K562 (cell line): ENCODE measurements at regions not wholly inside any gene's neighbourhood (a gene's known extent, or its start where the extent isn't known, plus 50 kb on each side); places are given as distances from the start of the nearest gene placed in this dataset.

Experiments used
- ATAC-seq: fragments of 200-7000 bp; cut with Tn5 transposase; 3 replicates; pipeline ENCODE4 v1.9.1; 2020; ENCODE audit warnings: moderate library complexity
- BruUV-seq: library from RNA; stranded (reverse); fragments of 400-500 nt; replicated peaks from 2 replicates; lab custom pipeline; 2021; lab: Mats Ljungman, UMichigan
- CTCF ChIA-PET: fragments of 300-600 bp; formaldehyde crosslinking; extraction: SDS; loops from one replicate; lab custom pipeline; 2021; ENCODE audit warnings: low intra/inter-chr PET ratio; lab: Yijun Ruan, JAX
- POLR2A ChIA-PET: fragments of 300-600, 350-650 bp; sonication (Branson Sonifier 250); formaldehyde crosslinking; extraction: SDS; loops from one replicate; lab custom pipeline; 2021; ENCODE audit warnings: antibody characterized with exemption, inconsistent platforms; lab: Yijun Ruan, JAX
- DNase-seq, 4 experiments: peaks; one replicate each; pipeline versions ENCODE4 v3.0.0 to v3.0.0-alpha.2; 2011 to 2018; ENCODE audit warnings: low spot score in 3 of 4, mixed read lengths in 3 of 4; ENCODE audit errors: extremely low read depth in 1 of 4
- FAIRE-seq: peaks from 2 replicates; lab custom pipeline; 2011; peaks lifted over from hg19 to GRCh38; lab: Jason Lieb, UNC
- H2AFZ ChIP-seq: 2 replicates; pipeline ENCODE4 v1.6.0; 2011; ENCODE audit warnings: low read depth, low read length, control low read depth, inconsistent platforms
- H3K27ac ChIP-seq: fragments of 200-600 bp; 3 replicates; pipeline ENCODE4 v1.8.0; 2011; ENCODE audit warnings: low read depth, mild to moderate bottlenecking, control low read depth, inconsistent platforms, low read length, moderate library complexity, mixed read lengths; ENCODE audit errors: extremely low read depth
- H3K27me3 ChIP-seq, 2 experiments: fragments of 300-600 bp in 1 of 2; 2 replicates in 1 of 2; 3 replicates in 1 of 2; pipeline versions ENCODE4 v1.6.0 to v1.8.0; 2011; ENCODE audit warnings: inconsistent platforms in 2 of 2, low read length in 2 of 2, mild to moderate bottlenecking in 1 of 2, mixed read lengths in 1 of 2, moderate library complexity in 1 of 2; ENCODE audit not compliant: control insufficient read depth in 2 of 2, insufficient read depth in 2 of 2
- H3K36me3 ChIP-seq: fragments of 300-600 bp; 3 replicates; pipeline ENCODE4 v1.8.0; 2011; ENCODE audit warnings: mild to moderate bottlenecking, low read length, inconsistent platforms; ENCODE audit not compliant: control insufficient read depth, insufficient read depth
- H3K4me1 ChIP-seq, 2 experiments: fragments of 200-600 bp in 1 of 2; replicated peaks in 1 of 2; 2 replicates in 1 of 2; 3 replicates in 1 of 2; pipeline versions ENCODE4 v1.5.1 to v1.8.0; 2011; ENCODE audit warnings: inconsistent platforms in 2 of 2, low read length in 2 of 2, mild to moderate bottlenecking in 1 of 2, mixed read lengths in 1 of 2, moderate library complexity in 1 of 2; ENCODE audit not compliant: control insufficient read depth in 2 of 2, insufficient read depth in 2 of 2
- H3K4me2 ChIP-seq: 2 replicates; pipeline ENCODE4 v1.6.1; 2011; ENCODE audit warnings: low read length, control low read depth, inconsistent platforms, mixed read lengths; ENCODE audit not compliant: insufficient read depth
- H3K4me3 ChIP-seq: fragments of 200-600 bp; sonication (generic), shearing (Covaris generic); 2 replicates; pipeline ENCODE4 v1.5.1; 2016; ENCODE audit warnings: control low read depth, inconsistent platforms
- H3K79me2 ChIP-seq: fragments of 200-600 bp; 3 replicates; pipeline ENCODE4 v1.8.0; 2011; ENCODE audit warnings: low read length, inconsistent platforms; ENCODE audit not compliant: control insufficient read depth, insufficient read depth
- H3K9ac ChIP-seq, 2 experiments: 2 replicates each; pipeline versions ENCODE4 v1.6.0 to v1.6.1; 2011; ENCODE audit warnings: low read depth in 2 of 2, low read length in 2 of 2, control low read depth in 1 of 2, inconsistent platforms in 1 of 2, mild to moderate bottlenecking in 1 of 2, mixed read lengths in 1 of 2; ENCODE audit not compliant: insufficient read depth in 1 of 2
- H3K9me1 ChIP-seq: one replicate; pipeline ENCODE4 v1.6.0; 2011; ENCODE audit warnings: inconsistent platforms, mild to moderate bottlenecking, low read length, moderate library complexity; ENCODE audit not compliant: control insufficient read depth, insufficient read depth
- H3K9me3 ChIP-seq: replicated peaks from 2 replicates; pipeline ENCODE4 v1.5.1; 2011; ENCODE audit warnings: low read depth, low read length, inconsistent platforms; ENCODE audit not compliant: control insufficient read depth, insufficient read depth
- H4K20me1 ChIP-seq: replicated peaks from 2 replicates; pipeline ENCODE4 v1.6.1; 2011; ENCODE audit warnings: low read length, inconsistent platforms, mixed read lengths; ENCODE audit not compliant: control insufficient read depth, insufficient read depth
- BRD9 ChIP-seq: fragments of 450-650 bp; IDR thresholded peaks from 2 replicates; pipeline ENCODE4 v1.6.1; 2018; ENCODE audit warnings: low read depth; ENCODE audit not compliant: partially characterized antibody
- GATAD2B ChIP-seq: fragments of 450-650 bp; IDR thresholded peaks from 2 replicates; pipeline ENCODE4 v1.6.1; 2017; ENCODE audit warnings: mild to moderate bottlenecking, borderline replicate concordance
- MAFF ChIP-seq: IDR thresholded peaks from 2 replicates; pipeline ENCODE4 v1.6.1; 2012; ENCODE audit warnings: low read length, improper control_type of control experiment
- MAX ChIP-seq: sonication (generic); formaldehyde crosslinking; IDR thresholded peaks from 2 replicates; pipeline ENCODE4 v1.9.0; 2022; ENCODE audit warnings: mild to moderate bottlenecking, missing genetic modification reagents
- ZNF133 ChIP-seq: fragments of 250-450 bp; sonication (Bioruptor Pico); IDR thresholded peaks from 2 replicates; pipeline ENCODE4 v1.4.0; 2020; ENCODE audit warnings: mild to moderate bottlenecking
- ZNF512 ChIP-seq: IDR thresholded peaks from 2 replicates; pipeline ENCODE4 v1.6.1; 2016; ENCODE audit warnings: missing genetic modification characterization, missing compliant biosample characterization
- WGBS: fragments of 100-300 bp; shearing (Covaris generic); methylation state at CpG from one replicate; pipeline ENCODE4 v1.1.6; 2016; ENCODE audit warnings: low coverage, mixed read lengths; ENCODE audit not compliant: insufficient coverage; ENCODE audit errors: missing lambda C conversion rate; 5-methylcytosine and 5-hydroxymethylcytosine counted together
- in situ Hi-C: fragments of 300-500 bp; cut with MboI; formaldehyde crosslinking; loops from 4 replicates; pipeline ENCODE4 v1.15.0; 2018; ENCODE audit warnings: inconsistent platforms, mixed read lengths
- intact Hi-C: fragments of 100-400 bp; cut with micrococcal nuclease; formaldehyde crosslinking; loops from 2 replicates; pipeline ENCODE4 v1.14.2; 2022
- TF ChIP-seq, protein P1 (sequence below): fragments of 450-650 bp; formaldehyde crosslinking; IDR thresholded peaks from 2 replicates; pipeline ENCODE4 v1.4.0; 2022; ENCODE audit warnings: missing genetic modification characterization
- TF ChIP-seq, protein P2 (sequence below), 2 experiments: fragments of 450-650 bp; IDR thresholded peaks; 2 replicates each; pipeline ENCODE4 v1.6.1; 2018; ENCODE audit warnings: mild to moderate bottlenecking in 2 of 2, low read depth in 1 of 2; ENCODE audit not compliant: partially characterized antibody in 2 of 2
- TF ChIP-seq, protein P3 (sequence below), 3 experiments: fragments of 200-800 bp in 1 of 3; fragments of 250-450 bp in 1 of 3; fragments of 450-650 bp in 1 of 3; sonication (Bioruptor Pico) in 1 of 3; sonication (Bioruptor generic) in 1 of 3; formaldehyde crosslinking in 1 of 3; IDR thresholded peaks; 2 replicates each; pipeline versions ENCODE4 v1.6.1 to v1.8.0; 2016 to 2022; ENCODE audit warnings: mild to moderate bottlenecking in 2 of 3, missing genetic modification characterization in 2 of 3, missing compliant biosample characterization in 1 of 3, moderate library complexity in 1 of 3

DNA sequence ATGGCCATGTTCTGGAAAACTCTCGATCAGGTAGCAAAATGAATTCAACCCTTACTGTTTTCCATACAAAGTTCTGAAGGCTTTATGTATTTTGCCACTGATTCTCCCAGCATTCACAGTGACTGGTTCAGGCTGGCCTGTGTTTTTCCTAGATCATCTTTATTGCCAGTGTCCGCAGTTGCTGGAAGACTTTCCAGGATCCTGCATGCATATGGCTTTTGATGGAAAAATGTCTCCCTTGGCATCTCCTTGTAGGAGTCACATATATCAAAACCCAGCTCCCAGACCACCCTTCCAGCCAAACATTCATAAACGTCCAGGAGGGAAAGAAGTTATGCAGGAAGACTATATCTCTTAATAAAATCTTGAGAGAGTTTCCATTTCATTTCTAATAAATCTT lies 588.8 kb downstream of the MAFB start:
- H3K4me2 ChIP-seq, result no peak overlapping the region
- no peaks in the 10 kb centered on the region for H4K20me1 ChIP-seq
- in situ Hi-C loops (no loop called here), intact Hi-C loops (no loop called here)
- DNase-seq, result no peak
- no peaks in the 10 kb centered on the region for H3K27me3 ChIP-seq
- no peaks in the 10 kb centered on the region for H3K9me3 ChIP-seq
- FAIRE-seq, result no peak
- no peak for ATAC-seq
- H3K9me1 ChIP-seq, result no peaks in the 10 kb centered on the region
- no TSS peak for BruUV-seq
- H3K36me3 ChIP-seq, result no peaks in the 10 kb centered on the region
- no peak overlapping the region for H3K27ac ChIP-seq
- TF ChIP-seq ZNF133 (CRISPR knock-in tag), result no peak
- TF ChIP-seq, protein P1, sequence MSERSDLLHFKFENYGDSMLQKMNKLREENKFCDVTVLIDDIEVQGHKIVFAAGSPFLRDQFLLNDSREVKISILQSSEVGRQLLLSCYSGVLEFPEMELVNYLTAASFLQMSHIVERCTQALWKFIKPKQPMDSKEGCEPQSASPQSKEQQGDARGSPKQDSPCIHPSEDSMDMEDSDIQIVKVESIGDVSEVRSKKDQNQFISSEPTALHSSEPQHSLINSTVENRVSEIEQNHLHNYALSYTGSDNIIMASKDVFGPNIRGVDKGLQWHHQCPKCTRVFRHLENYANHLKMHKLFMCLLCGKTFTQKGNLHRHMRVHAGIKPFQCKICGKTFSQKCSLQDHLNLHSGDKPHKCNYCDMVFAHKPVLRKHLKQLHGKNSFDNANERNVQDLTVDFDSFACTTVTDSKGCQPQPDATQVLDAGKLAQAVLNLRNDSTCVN (CRISPR knock-in tag), result no peak
- TF ChIP-seq, protein P2, sequence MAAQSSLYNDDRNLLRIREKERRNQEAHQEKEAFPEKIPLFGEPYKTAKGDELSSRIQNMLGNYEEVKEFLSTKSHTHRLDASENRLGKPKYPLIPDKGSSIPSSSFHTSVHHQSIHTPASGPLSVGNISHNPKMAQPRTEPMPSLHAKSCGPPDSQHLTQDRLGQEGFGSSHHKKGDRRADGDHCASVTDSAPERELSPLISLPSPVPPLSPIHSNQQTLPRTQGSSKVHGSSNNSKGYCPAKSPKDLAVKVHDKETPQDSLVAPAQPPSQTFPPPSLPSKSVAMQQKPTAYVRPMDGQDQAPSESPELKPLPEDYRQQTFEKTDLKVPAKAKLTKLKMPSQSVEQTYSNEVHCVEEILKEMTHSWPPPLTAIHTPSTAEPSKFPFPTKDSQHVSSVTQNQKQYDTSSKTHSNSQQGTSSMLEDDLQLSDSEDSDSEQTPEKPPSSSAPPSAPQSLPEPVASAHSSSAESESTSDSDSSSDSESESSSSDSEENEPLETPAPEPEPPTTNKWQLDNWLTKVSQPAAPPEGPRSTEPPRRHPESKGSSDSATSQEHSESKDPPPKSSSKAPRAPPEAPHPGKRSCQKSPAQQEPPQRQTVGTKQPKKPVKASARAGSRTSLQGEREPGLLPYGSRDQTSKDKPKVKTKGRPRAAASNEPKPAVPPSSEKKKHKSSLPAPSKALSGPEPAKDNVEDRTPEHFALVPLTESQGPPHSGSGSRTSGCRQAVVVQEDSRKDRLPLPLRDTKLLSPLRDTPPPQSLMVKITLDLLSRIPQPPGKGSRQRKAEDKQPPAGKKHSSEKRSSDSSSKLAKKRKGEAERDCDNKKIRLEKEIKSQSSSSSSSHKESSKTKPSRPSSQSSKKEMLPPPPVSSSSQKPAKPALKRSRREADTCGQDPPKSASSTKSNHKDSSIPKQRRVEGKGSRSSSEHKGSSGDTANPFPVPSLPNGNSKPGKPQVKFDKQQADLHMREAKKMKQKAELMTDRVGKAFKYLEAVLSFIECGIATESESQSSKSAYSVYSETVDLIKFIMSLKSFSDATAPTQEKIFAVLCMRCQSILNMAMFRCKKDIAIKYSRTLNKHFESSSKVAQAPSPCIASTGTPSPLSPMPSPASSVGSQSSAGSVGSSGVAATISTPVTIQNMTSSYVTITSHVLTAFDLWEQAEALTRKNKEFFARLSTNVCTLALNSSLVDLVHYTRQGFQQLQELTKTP (IDR thresholded peaks at IDR 0.05; ENCODE audit: low read depth in 1 of 2, partially characterized antibody in 2 of 2), result no peak
- TF ChIP-seq, protein P3, sequence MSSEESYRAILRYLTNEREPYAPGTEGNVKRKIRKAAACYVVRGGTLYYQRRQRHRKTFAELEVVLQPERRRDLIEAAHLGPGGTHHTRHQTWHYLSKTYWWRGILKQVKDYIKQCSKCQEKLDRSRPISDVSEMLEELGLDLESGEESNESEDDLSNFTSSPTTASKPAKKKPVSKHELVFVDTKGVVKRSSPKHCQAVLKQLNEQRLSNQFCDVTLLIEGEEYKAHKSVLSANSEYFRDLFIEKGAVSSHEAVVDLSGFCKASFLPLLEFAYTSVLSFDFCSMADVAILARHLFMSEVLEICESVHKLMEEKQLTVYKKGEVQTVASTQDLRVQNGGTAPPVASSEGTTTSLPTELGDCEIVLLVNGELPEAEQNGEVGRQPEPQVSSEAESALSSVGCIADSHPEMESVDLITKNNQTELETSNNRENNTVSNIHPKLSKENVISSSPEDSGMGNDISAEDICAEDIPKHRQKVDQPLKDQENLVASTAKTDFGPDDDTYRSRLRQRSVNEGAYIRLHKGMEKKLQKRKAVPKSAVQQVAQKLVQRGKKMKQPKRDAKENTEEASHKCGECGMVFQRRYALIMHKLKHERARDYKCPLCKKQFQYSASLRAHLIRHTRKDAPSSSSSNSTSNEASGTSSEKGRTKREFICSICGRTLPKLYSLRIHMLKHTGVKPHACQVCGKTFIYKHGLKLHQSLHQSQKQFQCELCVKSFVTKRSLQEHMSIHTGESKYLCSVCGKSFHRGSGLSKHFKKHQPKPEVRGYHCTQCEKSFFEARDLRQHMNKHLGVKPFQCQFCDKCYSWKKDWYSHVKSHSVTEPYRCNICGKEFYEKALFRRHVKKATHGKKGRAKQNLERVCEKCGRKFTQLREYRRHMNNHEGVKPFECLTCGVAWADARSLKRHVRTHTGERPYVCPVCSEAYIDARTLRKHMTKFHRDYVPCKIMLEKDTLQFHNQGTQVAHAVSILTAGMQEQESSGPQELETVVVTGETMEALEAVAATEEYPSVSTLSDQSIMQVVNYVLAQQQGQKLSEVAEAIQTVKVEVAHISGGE (CRISPR knock-in tag; IDR thresholded peaks at IDR 0.05), result no peak
- TF ChIP-seq GATAD2B, result no peak
- TF ChIP-seq MAFF, result no peak
- TF ChIP-seq MAX (CRISPR knock-in tag), result no peak
- no peak for TF ChIP-seq ZNF512 (tag)
- no peak for TF ChIP-seq BRD9
- CTCF ChIA-PET, result no interaction called here
- H2AFZ ChIP-seq, result no peak overlapping the region
- H3K4me3 ChIP-seq, result no peak overlapping the region
- 0% methylated on average over 3 of the region's 3 CpGs for WGBS
- POLR2A ChIA-PET, result interaction anchor here (0.6 kb wide), 1 partner anchor 306 kb away, joined by 4 read pairs; no protein-coding TSS in a partner anchor
- no peaks in the 10 kb centered on the region for H3K4me1 ChIP-seq
- H3K9ac ChIP-seq, result no peak overlapping the region
- H3K79me2 ChIP-seq, result no peaks in the 10 kb centered on the region
